DOHH2 (cell line): ENCODE measurements at regions not wholly inside any gene's neighbourhood (a gene's known extent, or its start where the extent isn't known, plus 50 kb on each side); places are given as distances from the start of the nearest gene placed in this dataset.
"Not testable (repeated sequence)": the region's sequence is repeated elsewhere in the genome, so short reads cannot be mapped to it uniquely, and the experiment has no call there.

Experiments
- H3F3A ChIP-seq: fragments of 200-600 bp; sonication (generic), shearing (Covaris generic); 2 replicates; pipeline ENCODE4 v1.6.0; 2016; ENCODE audit warnings: antibody characterized with exemption, mild to moderate bottlenecking; ENCODE audit not compliant: control insufficient read depth, insufficient read depth
- H3K27ac ChIP-seq: fragments of 200-600 bp; sonication (generic); 2 replicates; pipeline ENCODE4 v1.5.1; 2014; ENCODE audit warnings: low read depth, mild to moderate bottlenecking, low read length, moderate library complexity
- H3K27me3 ChIP-seq: fragments of 200-600 bp; sonication (generic); 2 replicates; pipeline ENCODE4 v1.6.1; 2014; ENCODE audit warnings: mild to moderate bottlenecking, low read length, mixed read lengths; ENCODE audit not compliant: control insufficient read depth
- H3K36me3 ChIP-seq: fragments of 200-600 bp; sonication (generic); 2 replicates; pipeline ENCODE4 v1.6.1; 2014; ENCODE audit warnings: mild to moderate bottlenecking, low read length, moderate library complexity, mixed read lengths; ENCODE audit not compliant: control insufficient read depth
- H3K4me1 ChIP-seq: fragments of 200-600 bp; sonication (generic); 2 replicates; pipeline ENCODE4 v1.6.1; 2014; ENCODE audit warnings: mild to moderate bottlenecking, low read length, mixed read lengths; ENCODE audit not compliant: control insufficient read depth
- H3K4me2 ChIP-seq: fragments of 200-600 bp; sonication (generic); 2 replicates; pipeline ENCODE4 v1.6.0; 2014; ENCODE audit warnings: mild to moderate bottlenecking, low read length, moderate library complexity
- H3K4me3 ChIP-seq: fragments of 200-600 bp; sonication (generic); 2 replicates; pipeline ENCODE4 v1.5.1; 2014; ENCODE audit warnings: mild to moderate bottlenecking, low read length, mixed read lengths
- H3K79me2 ChIP-seq: fragments of 200-600 bp; sonication (generic); 2 replicates; pipeline ENCODE4 v1.6.1; 2014; ENCODE audit warnings: mild to moderate bottlenecking, low read length, mixed read lengths; ENCODE audit not compliant: control insufficient read depth
- H3K9me2 ChIP-seq: fragments of 200-600 bp; sonication (generic); replicated peaks from 2 replicates; pipeline ENCODE4 v1.6.1; 2014; ENCODE audit warnings: mild to moderate bottlenecking, low read length, mixed read lengths; ENCODE audit not compliant: control insufficient read depth
- H3K9me3 ChIP-seq: fragments of 200-600 bp; sonication (generic); 2 replicates; pipeline ENCODE4 v1.6.1; 2014; ENCODE audit warnings: antibody characterized with exemption, low read length, mixed read lengths; ENCODE audit not compliant: control insufficient read depth, insufficient read depth
- H4K20me1 ChIP-seq: fragments of 200-600 bp; sonication (generic); 2 replicates; pipeline ENCODE4 v1.6.0; 2014; ENCODE audit warnings: low read depth, mild to moderate bottlenecking, antibody characterized with exemption, low read length, moderate library complexity; ENCODE audit not compliant: control insufficient read depth, insufficient read depth
- CTCF ChIP-seq: fragments of 200-600 bp; sonication (generic); IDR thresholded peaks from one replicate; pipeline ENCODE4 v1.5.1; 2014; ENCODE audit warnings: antibody characterized with exemption, mild to moderate bottlenecking, low read depth, low read length; ENCODE audit not compliant: poor library complexity, severe bottlenecking
- EZH2phosphoT487 ChIP-seq: fragments of 200-600 bp; sonication (generic); IDR thresholded peaks from 2 replicates; pipeline ENCODE4 v1.6.1; 2017; ENCODE audit warnings: borderline replicate concordance, mild to moderate bottlenecking, antibody characterized with exemption, low read length, moderate library complexity, mixed read lengths

- no peak overlapping the region for H3K4me3 ChIP-seq
- no peaks in the 10 kb centered on the region for H4K20me1 ChIP-seq
- no peaks in the 10 kb centered on the region for H3K79me2 ChIP-seq
- no peaks in the 10 kb centered on the region for H3K36me3 ChIP-seq
- no peak for TF ChIP-seq EZH2phosphoT487
- no peak for TF ChIP-seq CTCF
- no peaks in the 10 kb centered on the region for H3K9me2 ChIP-seq
- H3K27me3 ChIP-seq: no peaks in the 10 kb centered on the region
- H3F3A ChIP-seq: no peaks in the 10 kb centered on the region
- no peak overlapping the region for H3K27ac ChIP-seq
- H3K9me3 ChIP-seq: peaks cover 3% of the 10 kb centered on the region; the same call in 1 of the 2 replicates
- H3K4me2 ChIP-seq: no peak overlapping the region
- H3K4me1 ChIP-seq: no peaks in the 10 kb centered on the region
Measured at GRCh38 chr7:41401833-41402232, 301.1 kb downstream of the INHBA start.

GRCh38 chr7:41399171-41399570 is 303.7 kb downstream of the INHBA start:
- no peak overlapping the region for H3K4me2 ChIP-seq
- no peaks in the 10 kb centered on the region for H3K9me2 ChIP-seq
- H3F3A ChIP-seq: no peaks in the 10 kb centered on the region
- TF ChIP-seq EZH2phosphoT487: no peak
- TF ChIP-seq CTCF: no peak
- peaks cover 3% of the 10 kb centered on the region; the same call in 1 of the 2 replicates for H3K9me3 ChIP-seq
- no peak overlapping the region for H3K4me3 ChIP-seq
- no peaks in the 10 kb centered on the region for H3K36me3 ChIP-seq
- H3K27ac ChIP-seq: no peak overlapping the region
- H3K79me2 ChIP-seq: no peaks in the 10 kb centered on the region
- no peaks in the 10 kb centered on the region for H4K20me1 ChIP-seq
- no peaks in the 10 kb centered on the region for H3K4me1 ChIP-seq
- no peaks in the 10 kb centered on the region for H3K27me3 ChIP-seq

GRCh38 chr7:41391818-41392217 is 311.1 kb downstream of the INHBA start:
- Histone ChIP-seq H3K27ac (no peak overlapping the region), H3K4me1 (no peaks in the 10 kb centered on the region), H3K27me3 (no peaks in the 10 kb centered on the region)

GRCh38 chr7:41388933-41389332 is 314.0 kb downstream of the INHBA start:
- H3K4me2 ChIP-seq, H3F3A ChIP-seq, H3K27me3 ChIP-seq, H4K20me1 ChIP-seq, H3K27ac ChIP-seq, H3K9me2 ChIP-seq, H3K9me3 ChIP-seq, H3K79me2 ChIP-seq, H3K4me3 ChIP-seq, H3K36me3 ChIP-seq, H3K4me1 ChIP-seq: not testable (repeated sequence)

More at GRCh38 chr7:41391818-41392217, 311.1 kb downstream of the INHBA start:
- H3K36me3 ChIP-seq: no peaks in the 10 kb centered on the region
- no peaks in the 10 kb centered on the region for H3K9me3 ChIP-seq
- H3F3A ChIP-seq: no peaks in the 10 kb centered on the region
- H3K9me2 ChIP-seq: no peaks in the 10 kb centered on the region
- H3K79me2 ChIP-seq: no peaks in the 10 kb centered on the region
- no peak overlapping the region for H3K4me2 ChIP-seq
- H3K4me3 ChIP-seq: no peak overlapping the region
- H4K20me1 ChIP-seq: no peaks in the 10 kb centered on the region
- TF ChIP-seq CTCF (no peak), EZH2phosphoT487 (no peak)
